KG1 (cell line): ENCODE measurements at regions not wholly inside any gene's neighbourhood (a gene's known extent, or its start where the extent isn't known, plus 50 kb on each side); places are given as distances from the start of the nearest gene placed in this dataset.
"Not testable (repeated sequence)": the region's sequence is repeated elsewhere in the genome, so short reads cannot be mapped to it uniquely, and the experiment has no call there.

Source experiments
- DNase-seq: peaks from one replicate; lab custom pipeline; 2025; lab: John Stamatoyannopoulos, UW

DNA sequence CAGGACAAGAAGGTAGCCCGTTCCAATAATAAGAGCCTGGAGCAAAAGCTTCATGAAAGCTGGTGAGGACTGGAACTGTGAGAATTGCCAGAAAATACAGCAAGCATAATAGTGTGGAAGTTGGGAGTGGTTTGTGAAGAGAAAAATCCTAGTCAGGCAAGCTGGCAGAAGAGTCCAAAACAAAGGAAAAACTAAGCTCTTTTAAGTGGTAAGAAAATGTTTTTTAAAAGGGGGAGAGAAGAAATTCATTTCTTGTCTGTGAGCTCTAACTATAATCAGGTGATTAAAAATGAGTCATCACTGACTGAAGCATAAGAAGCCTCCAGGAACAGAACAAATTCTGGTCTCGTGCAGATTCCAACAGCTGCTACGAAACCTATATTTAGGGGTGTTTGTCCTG is 102.6 kb downstream of the CAAP1 start:
- no peak for DNase-seq

DNA sequence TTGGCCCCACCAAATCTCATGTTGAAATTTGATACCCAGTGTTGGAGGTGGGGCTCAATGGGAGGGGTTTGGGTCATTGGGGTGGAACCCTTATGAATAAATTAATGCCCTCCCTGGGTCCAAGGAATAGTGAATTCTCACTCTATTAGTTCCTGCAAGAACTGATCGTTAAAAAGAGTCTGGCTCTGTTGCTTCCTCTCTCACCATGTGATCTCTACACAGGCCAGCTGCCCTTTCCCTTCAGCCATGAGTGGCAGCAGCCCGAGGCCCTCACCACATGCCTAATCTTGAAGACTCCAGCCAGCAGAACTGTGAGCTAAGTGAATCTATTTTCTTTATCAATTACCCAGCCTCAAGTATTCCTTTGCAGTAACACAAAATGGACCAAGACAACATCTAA is 106.0 kb downstream of the CAAP1 start:
- no peak for DNase-seq

DNA sequence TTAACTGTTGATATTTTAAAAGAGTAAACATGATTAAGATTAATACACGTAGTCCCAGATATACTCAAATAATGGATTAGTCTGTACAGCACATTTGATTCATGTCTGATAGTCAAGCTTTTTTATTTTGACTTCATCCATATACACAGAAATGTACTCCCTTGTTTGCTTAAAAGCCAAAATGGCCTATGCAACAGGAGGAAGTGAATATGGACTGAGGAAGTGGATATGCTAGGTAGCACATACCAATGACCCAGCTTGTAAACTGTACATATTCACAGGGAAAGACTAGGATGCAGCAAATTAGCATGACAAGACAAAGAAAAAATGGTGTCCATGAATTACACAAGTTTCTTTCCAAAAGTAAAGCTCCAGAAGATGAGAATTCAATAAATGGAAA is 109.7 kb downstream of the CAAP1 start:
- no peak for DNase-seq

DNA sequence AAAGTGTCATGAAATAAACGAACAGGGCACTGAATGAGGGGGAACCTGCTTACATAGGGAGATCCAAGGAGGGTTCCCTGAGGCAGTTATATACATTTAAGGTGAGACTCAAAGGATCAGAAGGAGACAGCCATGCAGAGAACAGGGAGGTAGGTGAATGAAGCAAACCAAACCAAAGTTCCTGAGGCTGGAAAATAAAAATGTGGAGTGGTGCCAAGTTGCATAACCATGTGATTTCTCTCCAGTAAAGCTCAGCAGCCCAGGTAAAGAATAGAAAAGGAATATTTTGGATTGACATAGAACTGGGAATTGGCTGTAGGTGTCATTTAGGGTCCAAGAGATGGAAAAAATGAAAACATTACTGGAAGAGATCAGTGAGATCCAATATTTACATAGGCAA is 110.7 kb downstream of the CAAP1 start:
- DNase-seq = no peak

DNA sequence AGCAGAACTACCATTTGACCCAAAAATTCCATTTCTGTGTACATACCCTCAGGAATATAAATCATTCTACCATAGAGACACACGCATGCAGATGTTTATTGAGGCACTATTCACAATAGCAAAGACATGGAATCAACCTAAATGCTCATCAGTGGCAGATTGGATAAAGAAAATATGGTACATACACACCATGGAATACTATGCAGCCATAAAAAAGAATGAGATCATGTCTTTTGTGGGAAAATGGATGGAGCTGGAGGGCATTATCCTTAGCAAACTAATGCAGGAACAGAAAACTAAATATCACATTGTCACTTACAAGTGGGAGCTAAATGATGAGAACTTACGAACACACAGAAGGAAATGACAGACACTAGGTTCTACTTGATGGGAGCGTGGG is 112.3 kb downstream of the CAAP1 start:
- not testable (repeated sequence) for DNase-seq

DNA sequence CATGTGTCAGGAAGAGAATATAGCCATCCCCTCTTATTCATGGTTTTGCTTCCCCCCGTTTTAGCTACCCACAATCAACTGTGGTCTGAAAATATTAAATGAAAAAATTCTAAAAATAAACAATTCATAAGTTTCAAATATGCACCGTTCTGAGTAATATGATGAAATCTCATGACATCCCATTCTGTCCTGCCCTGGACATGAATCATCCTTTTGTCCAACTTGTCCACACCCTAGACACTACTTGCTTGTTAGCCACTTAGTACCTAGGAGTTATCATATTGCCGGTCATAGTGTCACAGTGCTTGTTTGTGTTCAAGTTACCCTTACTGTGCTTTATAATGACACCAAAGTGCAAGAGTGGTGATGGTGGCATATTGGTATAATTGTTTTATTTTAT is 113.5 kb downstream of the CAAP1 start:
- DNase-seq = no peak

DNA sequence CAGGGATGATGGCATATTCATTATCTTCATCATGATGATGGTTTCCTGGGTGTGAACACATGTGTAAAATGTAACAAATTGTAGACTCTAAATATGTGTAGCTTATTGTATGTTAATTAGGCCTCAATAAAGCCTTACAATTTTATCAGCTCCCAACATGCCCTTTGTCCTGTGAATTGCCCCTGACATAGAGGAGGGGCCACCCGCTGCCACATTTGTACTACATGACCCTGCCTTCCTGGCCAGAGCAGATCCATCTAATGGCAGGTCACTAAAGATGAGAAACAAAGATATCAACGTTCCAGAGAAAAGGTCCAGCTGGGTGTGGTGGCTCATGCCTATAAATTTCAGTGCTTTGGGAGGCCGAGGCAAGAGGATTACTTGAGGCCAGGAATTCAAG is 117.2 kb downstream of the CAAP1 start:
- no peak for DNase-seq

DNA sequence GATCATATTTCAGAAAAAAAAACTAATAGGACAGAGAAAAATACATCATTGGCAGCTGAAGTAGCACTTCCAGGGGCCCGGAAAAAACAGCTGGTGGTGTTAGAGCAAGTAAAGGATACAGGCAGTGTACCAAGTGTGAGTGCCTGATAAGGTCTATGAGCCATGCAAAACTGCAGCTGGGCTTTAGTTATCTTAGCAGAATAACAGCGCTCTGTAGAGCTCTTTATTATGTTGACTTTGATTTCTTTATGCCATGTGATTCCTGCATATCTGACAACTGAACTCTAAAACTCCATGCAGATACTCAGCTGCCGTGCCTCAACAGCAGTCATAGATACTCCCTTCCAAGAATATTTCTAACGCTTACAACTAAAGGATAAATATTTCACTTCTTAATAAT is 119.5 kb downstream of the CAAP1 start:
- no peak for DNase-seq

DNA sequence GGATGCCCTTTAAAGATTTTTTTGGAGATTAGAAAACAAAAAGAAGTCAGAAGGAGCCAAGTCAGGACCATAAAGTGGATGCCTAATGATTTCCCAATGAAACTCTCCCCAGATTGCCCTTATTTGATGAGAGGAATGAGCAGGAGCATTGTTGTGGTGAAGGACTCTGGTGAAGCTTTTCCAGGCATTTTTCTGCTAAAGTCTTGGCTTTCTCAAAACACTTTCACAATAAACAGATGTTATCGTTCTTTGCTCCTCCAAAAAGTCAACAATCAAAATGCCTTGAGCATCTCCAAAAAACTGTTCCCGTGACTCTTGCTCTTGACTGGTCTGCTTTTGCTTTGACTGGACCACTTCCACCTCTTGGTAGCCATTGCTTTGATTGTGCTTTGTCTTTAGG is 121.8 kb downstream of the CAAP1 start:
- DNase-seq = no peak

DNA sequence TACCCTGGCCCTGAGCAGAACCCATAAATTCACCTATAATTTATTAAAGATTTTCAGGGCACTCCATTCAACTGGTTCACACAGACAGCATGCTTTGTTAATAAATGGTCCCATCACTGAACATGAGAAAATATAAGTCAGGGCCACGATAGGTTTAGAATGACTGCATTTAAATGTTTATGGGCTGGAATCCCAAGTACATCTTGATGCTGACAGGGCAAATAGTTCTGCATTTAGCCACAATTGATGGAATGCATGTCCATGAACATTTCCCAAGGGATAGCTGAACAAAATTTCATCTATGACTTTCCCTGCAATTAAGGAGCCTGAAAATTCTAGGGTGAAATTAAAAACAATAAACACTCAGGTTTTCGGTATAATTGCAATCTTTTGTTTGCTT is 124.5 kb downstream of the CAAP1 start:
- no peak for DNase-seq

DNA sequence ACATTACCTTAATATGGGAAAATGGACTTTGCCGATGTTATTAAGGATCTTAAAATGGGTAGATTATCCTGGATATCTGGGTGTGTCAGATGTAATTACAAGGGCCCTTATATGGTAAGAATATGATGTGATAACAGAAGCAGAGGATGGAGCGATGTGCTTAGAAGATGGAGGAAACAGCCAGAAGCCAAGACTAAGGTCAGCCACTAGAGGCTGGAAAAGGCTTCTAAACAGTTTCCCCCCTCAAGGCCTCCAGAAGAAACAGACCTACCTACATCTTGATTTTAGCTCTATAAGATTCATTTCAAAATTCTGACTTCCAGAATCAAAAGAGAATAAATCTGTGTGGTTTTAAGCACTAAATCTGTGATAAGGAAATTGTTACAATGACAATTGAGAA is 131.9 kb downstream of the CAAP1 start:
- no peak for DNase-seq

DNA sequence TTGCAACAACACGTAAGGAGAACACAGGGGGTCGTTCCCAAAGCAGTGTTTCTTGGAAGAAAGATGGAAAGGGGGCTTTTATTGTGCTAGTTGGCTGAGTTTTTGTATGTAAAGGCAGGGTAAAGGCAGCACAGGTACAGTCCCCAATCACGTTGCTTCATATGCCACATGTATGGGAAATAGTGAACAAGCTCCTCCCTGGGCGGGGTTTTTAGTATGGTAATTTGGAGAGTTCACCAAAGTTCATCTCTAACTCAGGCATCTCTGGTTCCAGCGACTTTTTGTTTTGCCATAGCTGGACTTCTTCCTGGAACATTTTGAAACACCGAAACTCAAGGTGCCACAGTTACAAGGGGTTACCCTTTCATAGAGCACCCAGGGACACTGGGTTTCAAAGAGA is 133.9 kb downstream of the CAAP1 start:
- DNase-seq = no peak

DNA sequence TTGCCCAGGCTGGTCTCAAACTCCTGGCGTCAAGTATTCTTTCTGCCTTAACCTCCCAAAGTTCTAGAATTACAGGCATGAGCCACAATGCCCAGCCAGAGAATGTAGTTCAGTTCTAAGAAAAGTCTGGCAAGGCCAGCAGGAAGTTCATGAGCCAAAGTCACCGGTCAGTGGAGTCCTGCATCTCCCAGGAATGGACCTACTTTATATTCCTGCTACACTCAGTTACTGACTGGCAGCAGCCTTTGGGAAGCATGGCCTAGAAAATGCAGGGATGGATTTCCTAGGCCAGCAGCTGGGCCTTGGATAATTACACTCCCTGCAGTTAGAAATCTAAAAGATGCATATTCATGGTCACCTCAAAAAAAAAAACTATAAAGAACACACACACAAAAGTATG is 135.7 kb downstream of the CAAP1 start:
- DNase-seq = no peak

DNA sequence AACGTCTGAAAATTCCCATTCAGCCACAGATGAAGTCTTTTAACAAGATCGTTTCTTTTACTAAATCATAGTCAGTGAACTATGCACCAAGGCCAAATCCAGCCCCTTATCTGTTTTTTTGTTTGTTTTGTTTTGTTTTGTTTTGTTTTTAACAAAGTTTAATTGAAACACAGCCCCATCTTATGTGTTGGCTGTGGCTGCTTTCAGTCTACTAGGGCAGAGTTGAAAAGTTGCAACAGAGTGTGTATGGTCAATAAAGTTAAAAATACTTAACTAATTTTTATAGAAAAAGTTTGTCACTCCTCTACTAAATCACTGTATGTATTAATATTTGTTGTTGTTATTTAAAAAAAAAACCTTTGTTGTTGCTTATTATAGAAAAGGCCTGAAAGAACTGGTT is 137.1 kb downstream of the CAAP1 start:
- DNase-seq = no peak

DNA sequence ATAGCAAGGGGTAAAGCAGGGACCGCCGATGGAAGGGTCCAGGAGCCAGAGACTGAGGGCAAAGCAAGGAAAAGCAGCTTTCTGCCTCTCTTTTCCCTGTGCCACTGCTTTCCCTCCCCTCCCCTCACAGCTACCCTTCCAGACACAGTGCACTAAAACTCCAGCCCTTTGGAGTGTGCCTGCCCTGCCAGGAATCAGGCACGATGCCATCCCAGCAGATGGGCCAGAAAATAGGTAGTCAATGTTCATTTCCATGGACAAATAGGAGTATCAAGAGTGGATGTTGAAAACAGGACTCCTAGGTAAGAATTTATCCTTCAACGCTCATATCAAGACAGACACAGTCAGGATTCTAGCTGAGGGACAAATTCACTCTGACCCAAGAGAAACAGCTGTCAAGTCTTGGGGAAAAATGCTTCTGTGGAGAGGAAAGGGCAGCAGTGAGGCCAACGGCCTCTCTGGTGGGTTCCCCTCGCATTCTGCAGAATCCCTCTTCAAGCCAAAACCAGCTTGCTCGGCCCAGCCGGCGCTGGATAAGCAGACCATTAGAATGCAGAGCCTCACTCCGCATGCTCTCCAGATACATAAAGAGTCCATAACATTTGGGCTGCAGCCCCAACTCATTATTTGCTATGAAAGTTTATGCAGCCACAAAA is 138.0 kb downstream of the CAAP1 start:
- no peak for DNase-seq

DNA sequence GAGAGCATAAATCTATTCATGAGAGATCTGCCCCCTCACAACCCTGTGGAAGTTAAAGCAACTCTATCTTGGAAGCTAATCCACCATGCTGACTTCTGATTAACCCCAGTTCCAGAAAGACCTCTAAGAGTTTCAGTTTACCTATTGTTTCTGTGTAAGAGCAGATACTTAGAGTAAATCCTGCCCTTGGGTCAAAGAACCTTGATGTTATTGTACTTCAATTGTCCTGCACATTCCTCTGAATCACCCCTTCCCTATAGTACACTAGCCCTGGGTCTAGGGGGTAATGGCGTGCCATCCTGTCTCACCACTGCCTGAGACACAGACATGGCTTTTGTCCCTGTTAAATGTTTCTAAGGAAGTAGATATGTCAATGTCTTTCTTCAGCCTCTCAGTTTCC is 138.6 kb downstream of the CAAP1 start:
- no peak for DNase-seq

DNA sequence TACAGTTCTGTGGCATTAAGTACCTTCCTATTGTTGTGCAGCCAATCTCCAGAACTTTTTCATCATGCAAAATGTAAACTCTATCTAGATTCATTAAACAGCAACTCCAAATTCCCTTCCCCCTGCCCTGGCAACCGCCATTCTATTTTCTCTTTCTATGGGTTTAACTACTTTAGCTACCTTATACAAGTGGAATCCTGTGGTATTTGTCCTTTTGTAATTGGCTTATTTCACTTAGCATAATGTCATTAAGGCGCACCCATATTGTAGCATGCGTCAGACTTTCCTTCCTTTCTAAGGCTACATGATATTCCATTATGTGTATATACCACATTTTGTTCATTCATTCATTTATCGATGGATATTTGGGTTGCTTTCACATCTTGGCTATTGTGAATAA is 142.4 kb downstream of the CAAP1 start:
- no peak for DNase-seq

DNA sequence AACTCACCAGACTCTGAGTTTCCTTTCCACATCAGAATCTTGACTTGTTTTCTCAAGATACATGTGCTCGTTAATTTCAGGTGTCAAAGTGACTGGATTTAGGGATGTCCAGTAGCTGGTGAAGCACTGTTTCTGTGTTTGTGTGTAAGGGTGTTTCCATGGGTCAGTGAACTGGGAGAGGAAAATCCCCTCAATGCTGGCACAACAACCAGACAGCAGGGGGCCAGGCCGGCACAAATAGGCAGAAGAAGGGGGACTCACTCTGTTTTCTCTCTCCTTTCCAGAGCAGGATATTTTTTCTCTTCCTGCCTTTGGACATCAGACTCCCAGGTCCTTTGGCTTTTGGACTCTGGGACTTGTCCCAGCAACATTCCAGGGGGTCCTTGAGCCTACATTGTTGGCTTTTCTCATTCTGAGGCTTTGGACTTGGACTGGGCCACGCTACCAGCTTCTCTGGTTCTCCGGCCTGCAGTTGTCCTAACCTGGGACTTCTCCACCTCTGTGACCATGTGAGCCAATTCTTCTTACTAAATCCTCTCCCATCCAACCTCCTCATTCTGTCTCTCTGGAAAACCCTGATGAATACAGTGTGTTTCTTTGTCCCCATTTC is 144.0 kb downstream of the CAAP1 start:
- DNase-seq = no peak

DNA sequence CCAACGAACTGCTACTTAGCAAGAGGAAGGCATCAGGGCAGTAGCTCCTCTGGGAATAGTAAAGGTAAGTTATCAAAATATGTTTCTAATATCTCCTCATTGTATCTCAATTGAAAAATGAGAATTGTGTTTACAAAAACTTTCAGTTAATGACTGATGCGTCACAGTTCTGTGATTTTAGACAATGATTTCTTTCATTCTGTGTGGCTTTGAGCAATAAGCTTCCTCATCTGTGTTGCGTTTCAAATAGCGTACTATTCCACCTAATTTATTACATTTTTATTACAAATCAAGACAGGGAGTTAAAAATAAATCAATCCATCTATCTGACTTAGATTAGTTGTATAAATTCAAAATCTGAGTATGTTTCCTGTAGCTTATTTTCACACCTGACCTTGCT is 145.0 kb downstream of the CAAP1 start:
- DNase-seq = no peak

DNA sequence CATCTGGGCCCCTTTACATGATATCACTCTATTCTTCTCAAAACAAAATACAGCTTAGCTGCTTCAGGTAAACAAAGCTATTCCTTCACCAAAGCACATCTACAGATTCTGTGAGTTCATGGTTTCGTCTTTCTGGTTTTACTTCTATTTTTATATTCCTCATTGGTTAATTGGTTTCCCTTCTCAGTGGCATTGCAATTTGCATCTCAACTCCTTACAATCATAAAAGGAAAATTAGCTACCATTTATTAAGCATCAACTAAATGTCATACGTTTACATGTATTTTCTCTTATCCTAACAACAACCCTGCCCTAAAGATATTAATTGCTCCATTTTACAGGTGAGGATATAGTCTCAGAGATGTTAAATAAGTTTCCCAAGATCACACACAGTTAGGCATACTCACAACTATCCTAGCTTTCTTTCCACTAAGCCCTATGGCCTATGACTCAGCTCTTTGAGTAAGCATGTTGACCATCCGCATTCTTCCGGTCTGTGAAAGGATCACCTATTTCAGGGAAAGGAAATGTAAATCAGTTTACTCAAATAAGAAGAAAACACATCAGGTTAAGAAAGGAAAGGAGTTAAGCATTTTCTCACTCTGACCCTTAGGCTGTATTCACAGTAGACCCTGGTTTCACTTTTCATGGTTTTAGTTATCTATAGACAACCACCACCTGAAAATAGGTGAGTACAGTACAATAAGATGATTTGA is 146.1 kb downstream of the CAAP1 start:
- DNase-seq = no peak

DNA sequence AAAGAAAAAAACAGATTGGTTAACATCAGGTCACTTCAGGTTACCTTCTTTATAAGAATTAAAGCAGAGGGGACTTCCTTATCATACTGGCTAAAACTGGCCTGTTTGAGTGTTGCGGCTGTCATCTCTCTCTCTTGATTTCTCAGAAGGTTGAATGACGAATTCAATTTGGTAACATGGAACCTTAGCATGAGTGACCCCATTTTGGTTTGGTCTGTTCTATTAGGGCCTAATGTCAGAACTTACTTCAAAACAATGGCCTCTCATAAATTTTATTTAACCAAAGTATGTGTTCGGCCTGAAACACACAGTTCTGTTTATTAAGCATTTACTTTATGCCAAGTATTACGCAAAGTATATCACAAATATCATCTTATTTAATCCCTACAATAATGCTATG is 147.5 kb downstream of the CAAP1 start:
- no peak for DNase-seq

DNA sequence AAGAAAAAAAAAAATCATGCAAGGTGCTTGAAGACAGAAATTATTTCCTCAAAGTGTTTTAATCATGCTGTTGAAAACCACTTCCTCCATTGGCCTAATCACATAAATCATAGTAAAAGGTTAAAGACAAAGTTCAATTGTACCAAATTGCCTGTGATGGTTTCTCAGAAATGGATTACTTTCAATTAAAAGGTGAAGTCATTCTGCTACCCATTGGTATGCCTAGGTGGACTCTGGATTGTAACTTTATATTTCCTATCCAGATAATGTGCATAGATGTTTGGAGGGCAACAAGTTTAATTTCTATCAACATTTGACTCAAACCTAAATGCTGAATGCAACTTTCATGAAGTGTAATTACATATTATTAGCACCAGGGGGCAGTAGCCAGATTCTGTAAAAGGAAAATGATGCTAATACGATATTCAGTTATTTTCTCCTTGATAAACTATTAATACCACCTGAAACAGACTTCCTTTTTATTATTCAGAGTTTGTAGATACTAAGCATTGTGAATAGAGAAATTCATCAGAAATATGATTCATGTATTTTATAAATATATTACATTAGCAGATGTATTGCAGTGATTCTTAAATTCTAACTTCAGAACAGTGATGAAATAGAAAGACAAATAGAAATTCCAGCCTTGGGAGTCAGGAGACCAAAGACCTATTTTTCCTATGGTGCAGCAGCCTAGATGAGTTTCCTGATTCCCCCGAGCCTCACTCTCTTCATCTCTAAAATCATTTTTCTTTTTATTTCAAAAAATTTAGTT is 148.2 kb downstream of the CAAP1 start:
- DNase-seq = no peak
